ENCODE measurements at regions not wholly inside any gene's neighbourhood (a gene's known extent, or its start where the extent isn't known, plus 50 kb on each side); places are given as distances from the start of the nearest gene placed in this dataset.
"Not testable (repeated sequence)": the region's sequence is repeated elsewhere in the genome, so short reads cannot be mapped to it uniquely, and the experiment has no call there.

GRCh38 chr1:66424530-66424929 is 109.4 kb upstream of the SGIP1 start:
- DNase-seq: not testable (repeated sequence)

DNA sequence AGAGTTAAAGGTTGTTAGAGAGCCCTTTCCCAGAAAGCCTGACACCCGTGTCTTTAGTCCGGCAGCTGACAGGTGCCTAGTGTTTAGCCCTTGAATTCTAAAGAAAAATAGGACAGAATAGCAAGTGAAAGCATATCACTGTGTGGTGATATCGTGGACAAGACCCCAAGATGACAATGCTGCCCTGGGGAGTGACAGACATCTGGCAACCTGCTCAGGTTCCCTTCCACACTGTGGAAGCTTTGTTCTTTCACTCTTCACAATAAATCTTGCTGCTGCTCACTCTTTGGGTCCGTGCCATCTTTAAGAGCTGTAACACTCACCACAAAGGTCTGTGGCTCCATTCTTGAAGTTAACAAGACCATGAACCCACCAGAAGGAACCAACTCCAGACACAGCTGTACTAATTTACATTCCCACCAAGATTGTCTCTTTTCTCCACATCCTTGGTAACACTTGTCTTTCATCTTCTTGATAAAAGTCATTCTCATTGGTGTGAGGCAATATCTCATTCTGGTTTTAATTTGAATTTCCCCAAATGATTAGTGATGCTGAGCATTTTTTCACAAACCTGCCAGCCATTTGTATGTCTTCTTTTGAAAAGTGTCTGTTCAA is 107.6 kb upstream of the SGIP1 start:
- no peak for DNase-seq

- not testable (repeated sequence) for DNase-seq
Observed at GRCh38 chr1:66430815-66431214, 103.1 kb upstream of the SGIP1 start.

DNA sequence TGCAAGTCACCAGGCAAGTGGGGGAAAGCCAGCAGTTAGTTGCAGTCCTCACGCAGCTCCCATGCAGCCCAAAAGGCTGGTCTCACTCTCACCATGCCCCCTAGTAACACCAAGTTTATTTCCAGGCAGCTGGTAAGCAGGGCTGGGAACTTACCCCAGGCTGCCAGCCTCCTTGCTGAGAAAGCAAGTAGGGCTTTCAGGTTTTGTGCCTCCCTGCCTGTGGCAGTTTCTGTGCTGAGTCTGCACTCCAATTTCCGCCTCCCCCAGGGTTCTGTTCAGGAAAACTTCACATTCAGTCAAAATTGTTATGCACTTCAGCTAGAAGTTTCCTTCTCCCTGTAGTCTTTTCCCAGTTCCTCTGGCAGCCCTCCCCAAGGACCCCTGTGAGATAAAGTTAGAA is 102.0 kb upstream of the SGIP1 start:
- no peak for DNase-seq

- no peak for DNase-seq
Observed at GRCh38 chr1:66433611-66434010, 100.3 kb upstream of the SGIP1 start.

GRCh38 chr1:66434096-66434495 is 99.9 kb upstream of the SGIP1 start:
- peak; percentile 5 for DNase-seq

DNA sequence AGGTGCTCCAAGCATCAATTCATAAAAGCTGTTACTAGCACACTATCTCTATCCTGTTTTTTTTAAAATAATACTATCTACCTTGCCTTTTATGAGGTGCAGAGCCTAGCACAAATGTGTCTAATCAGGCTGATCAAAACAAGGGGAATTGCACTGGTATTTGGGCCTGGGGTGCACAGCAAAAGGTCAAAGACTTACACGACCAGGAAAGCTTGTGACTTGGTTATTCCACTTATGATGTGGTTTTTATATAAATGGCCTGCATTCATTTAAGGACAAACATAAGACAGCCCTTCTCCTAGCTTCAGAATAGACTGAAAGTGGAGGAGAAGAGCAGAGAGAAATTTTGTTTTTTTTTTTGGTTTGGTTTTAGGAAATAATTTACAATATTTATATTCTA is 98.4 kb upstream of the SGIP1 start:
- no peak for DNase-seq

GRCh38 chr1:66436378-66437135 is 97.4 kb upstream of the SGIP1 start:
- DNase-seq: peak; percentile 58

GRCh38 chr1:66437136-66437401 is 96.9 kb upstream of the SGIP1 start:
- DNase-seq: no peak

DNA sequence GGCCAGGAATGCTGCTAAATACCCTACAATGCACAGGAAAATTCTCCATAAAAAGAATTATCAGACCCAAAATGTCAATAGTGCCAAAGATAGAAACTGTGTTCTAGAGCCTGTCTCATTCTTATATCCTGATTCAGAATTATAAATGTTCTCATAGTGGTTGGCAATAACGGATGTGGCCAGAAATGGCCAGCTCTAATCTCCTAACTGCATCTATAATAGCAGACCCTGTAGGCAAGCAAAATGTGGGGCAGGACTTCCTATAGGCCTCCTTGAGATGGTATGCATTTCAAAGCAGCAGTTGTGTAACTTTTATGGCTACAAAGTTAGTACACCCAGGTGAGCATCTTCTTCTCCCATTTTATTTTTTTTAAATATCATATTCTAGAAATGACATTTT is 95.9 kb upstream of the SGIP1 start:
- peak; percentile 16 for DNase-seq

- DNase-seq: no peak
Observed at GRCh38 chr1:66438501-66438900, 95.5 kb upstream of the SGIP1 start.

DNA sequence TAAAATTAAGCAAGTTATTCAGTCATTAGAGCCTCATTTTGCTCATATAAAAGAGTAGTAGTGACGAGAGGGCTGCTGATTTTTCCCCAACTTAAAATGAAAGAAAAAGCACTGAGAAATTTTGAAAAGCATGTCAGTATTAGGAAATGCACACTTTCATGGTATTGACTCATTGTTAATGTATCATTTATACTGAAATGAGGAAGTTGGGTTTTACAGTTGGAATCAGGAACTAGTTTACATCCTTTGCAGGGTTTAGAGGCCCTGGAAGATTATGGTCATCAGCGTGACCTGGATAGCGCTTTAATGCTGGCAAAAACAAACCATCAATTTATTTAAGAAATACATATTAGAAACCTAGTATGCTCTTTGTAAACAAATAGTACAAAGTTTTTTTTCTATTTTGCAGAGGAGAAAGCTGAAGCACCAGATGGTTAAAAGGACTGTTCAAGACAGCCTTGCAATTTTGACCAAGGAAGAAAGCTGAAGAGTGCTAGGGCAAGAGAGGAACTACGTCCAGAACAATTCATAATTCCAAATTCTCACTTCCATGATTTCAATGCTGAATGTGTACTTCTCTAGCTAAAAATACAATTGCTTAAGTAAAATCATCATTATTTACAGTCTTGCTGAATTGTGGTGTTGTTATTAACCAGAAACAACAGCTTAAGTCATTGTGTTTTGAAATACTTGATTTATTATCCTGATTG is 94.8 kb upstream of the SGIP1 start:
- DNase-seq: peak; percentile 85

DNA sequence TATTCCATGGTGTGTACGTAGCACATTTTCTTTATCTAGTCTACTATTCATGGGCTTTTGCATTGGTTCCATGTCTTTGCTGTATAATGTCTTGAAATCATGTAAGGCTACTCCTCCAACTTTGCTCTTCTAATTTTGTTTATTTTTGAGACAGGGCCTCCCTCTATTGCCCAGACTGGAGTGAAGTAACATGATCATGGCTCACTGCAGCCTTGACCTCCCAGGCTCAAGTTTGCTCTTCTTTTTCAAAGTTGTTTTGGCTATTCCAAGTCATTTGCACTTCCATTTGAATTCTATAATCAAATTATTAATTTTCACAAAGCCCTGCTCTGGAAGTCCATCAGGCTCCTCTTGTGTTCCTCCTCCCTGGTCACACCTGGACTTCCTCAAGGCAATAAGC is 90.2 kb upstream of the SGIP1 start:
- DNase-seq: no peak

DNA sequence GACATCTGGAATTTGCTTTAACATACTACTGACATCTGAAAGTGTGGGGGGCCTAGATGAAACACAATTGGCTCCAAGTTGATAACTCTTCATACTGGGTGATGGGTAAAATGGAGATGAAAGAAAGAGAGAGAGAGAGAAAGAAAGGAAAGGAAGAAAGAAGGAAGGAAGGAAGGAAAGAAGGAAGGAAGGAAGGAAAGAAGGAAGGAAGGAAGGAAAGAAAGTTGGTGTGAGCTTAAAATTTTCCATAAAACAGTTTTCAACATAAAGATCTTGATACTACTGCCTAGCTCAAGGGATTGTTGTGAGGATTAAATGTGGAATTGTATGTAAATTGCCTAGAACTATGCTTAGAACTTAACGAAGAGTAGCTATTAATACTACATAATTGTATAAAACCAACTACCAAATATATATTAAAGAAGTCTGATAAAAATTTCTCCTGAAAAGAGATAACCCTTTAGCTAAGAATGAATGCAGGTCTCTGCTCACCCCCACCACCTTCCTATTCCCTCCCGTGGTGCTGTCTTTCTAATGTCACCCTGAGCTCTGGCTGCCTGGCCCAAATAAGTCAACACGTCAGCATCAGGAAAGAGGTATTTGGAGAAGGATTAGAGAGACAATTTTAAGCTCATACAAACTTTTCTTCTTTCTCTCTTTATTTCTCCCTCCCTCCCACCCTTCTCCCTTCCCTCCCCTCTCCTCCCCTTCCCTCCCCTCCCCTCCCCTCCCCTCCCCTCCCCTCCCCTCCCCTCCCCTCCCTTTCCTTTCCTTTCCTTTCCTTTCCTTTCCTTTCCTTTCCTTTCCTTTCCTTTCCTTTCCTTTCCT is 89.3 kb upstream of the SGIP1 start:
- no peak for DNase-seq

- no peak for DNase-seq
Observed at GRCh38 chr1:66445492-66446181, 88.3 kb upstream of the SGIP1 start.

DNA sequence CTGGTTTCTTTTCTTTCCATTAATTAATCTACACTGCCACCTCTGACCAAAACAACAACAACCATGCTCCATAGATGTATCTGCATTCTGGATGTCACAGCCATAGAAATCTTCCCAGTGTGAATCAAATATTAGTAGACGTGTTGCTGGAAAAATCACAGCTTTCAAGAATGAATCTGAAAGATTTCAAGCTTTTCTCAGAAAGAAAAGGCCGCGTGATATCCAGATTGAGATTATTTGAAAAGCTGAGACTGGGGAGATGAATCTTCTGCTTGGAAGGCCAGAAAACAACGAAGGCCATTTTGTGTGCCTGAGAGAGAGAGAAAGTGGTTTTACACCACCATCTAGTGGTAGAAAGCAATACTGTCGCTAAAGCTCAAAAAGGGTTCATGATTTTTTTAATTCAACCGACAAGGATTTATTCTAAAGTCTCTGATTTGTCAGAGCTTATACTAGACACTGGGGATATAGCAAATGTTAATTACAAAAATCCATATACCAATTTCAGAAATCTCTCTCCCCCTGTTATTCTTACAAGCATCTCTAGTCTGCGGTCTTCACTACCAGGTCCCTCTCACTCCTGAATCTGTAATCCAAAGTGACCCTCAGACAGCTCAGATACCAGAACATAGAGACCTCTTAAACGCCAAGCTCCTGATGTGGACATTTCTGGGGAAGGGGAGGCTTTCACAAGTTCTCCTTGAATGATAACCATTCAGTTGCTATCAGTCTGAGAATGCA is 87.5 kb upstream of the SGIP1 start:
- peak; percentile 79 for DNase-seq

- DNase-seq: no peak
Observed at GRCh38 chr1:66450043-66450514, 83.9 kb upstream of the SGIP1 start.

- DNase-seq: no peak
Observed at GRCh38 chr1:66450847-66451246, 83.1 kb upstream of the SGIP1 start.

GRCh38 chr1:66452162-66452561 is 81.8 kb upstream of the SGIP1 start:
- no peak for DNase-seq

- DNase-seq: no peak
Observed at GRCh38 chr1:66452982-66453381, 81.0 kb upstream of the SGIP1 start.

- no peak for DNase-seq
Observed at GRCh38 chr1:66455446-66455845, 78.5 kb upstream of the SGIP1 start.

DNA sequence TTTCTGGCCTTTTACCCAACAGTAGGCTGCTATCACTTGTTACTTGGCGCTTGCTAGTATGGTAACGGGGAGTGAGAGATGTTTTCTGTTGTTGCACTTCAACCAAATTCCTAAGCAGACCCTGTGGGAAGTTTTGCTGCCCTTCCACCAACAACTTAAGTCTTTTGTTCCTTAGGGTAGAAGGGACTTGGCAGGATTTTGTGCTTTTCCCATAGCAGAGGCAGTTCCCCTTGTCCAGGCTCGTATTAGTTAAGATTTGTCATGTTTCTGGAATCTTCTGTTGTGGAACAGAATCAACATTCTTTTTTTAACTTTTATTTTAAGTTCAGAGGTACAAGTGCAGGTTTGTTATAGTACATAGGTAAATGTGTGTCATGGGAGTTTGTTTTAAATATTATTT is 73.2 kb upstream of the SGIP1 start:
- no peak for DNase-seq
